Heart right ventricle (tissue), 16 donors: ENCODE measurements at regions not wholly inside any gene's neighbourhood (a gene's known extent, or its start where the extent isn't known, plus 50 kb on each side); places are given as distances from the start of the nearest gene placed in this dataset.

Experiments used
- ATAC-seq, 8 donors: fragments of 200-7000 bp; cut with Tn5 transposase; one replicate each; pipeline ENCODE4 v1.9.1; 2020; ENCODE audit warnings: mild to moderate bottlenecking in 8 of 8, moderate library complexity in 8 of 8, moderate number of reproducible peaks in 1 of 8
- DNase-seq, 2 donors: peaks; one replicate each; pipeline ENCODE4 v3.0.0-alpha.2; 2020
- H3K27ac ChIP-seq, 10 donors: fragments of 200-600 bp; sonication (generic) in 2 of 10; one replicate each; pipeline versions ENCODE4 v1.5.0 to v1.8.0; 2020 to 2022; ENCODE audit warnings: mild to moderate bottlenecking in 3 of 10
- H3K27me3 ChIP-seq, 7 donors: fragments of 200-600 bp; one replicate each; pipeline ENCODE4 v1.8.0; 2021 to 2022; ENCODE audit warnings: mild to moderate bottlenecking in 2 of 7
- H3K36me3 ChIP-seq, 9 donors: fragments of 200-600 bp; sonication (generic) in 1 of 9; one replicate each; pipeline versions ENCODE4 v1.5.0 to v1.8.0; 2020 to 2022; ENCODE audit warnings: mild to moderate bottlenecking in 2 of 9
- H3K4me1 ChIP-seq, 9 donors: fragments of 200-600 bp; sonication (generic) in 1 of 9; one replicate each; pipeline versions ENCODE4 v1.5.0 to v1.8.0; 2020 to 2022; ENCODE audit warnings: mild to moderate bottlenecking in 4 of 9
- H3K4me3 ChIP-seq, 10 donors: fragments of 200-600 bp; sonication (generic) in 2 of 10; one replicate each; pipeline versions ENCODE4 v1.5.0 to v1.8.0; 2020 to 2022; ENCODE audit warnings: mild to moderate bottlenecking in 7 of 10, moderate library complexity in 2 of 10
- H3K9me3 ChIP-seq, 11 donors: fragments of 200-600 bp in 10 of 11; sonication (generic) in 2 of 11; one replicate each; pipeline versions ENCODE4 v1.5.0 to v1.8.0; 2013 to 2022; ENCODE audit warnings: mild to moderate bottlenecking in 2 of 11, control low read depth in 1 of 11, moderate library complexity in 1 of 11
- CTCF ChIP-seq, 9 donors: fragments of 200-600 bp; sonication (generic) in 2 of 9; IDR thresholded peaks; one replicate each; pipeline versions ENCODE4 v1.5.0 to v1.8.0; 2021 to 2022; ENCODE audit warnings: antibody characterized with exemption in 9 of 9, mild to moderate bottlenecking in 5 of 9, moderate library complexity in 1 of 9
- WGBS, 2 donors: extraction: QIAGEN DNeasy Blood & Tissue Kit; methylation state at CpG; one replicate each; pipeline ENCODE4 v1.1.7; 2013; ENCODE audit warnings: inconsistent platforms in 1 of 2; 5-methylcytosine and 5-hydroxymethylcytosine counted together
- intact Hi-C, 10 donors: fragments of 100-400 bp; cut with DNase I; formaldehyde crosslinking; loops; one replicate each; pipeline versions ENCODE4 v1.11.1 to v1.14.2; 2022
- donor health status: Arrhythmogenic right ventricular cardiomyopathy.
- donor health status: ischemic (EF 13 %, LVEDD 7.1; RV severe dilation, severe dysfunction).
- donor health status: healthy with polysubstance abuse.
- donor health status: DM: no; HTN: yes; CAD: no.
- donor health status: DM: no; HTN: no; CAD: no.
- donor health status: ischemic (EF 25% LVEDD 6.9; RV normal size, moderate dysfunction).
- donor health status: ischemic (EF 25% LVEDD 5.7; RV mildly dilated, moderate dysfunction).
- donor health status: healthy.
- donor health status: DM: yes; HTN: yes; CAD: no.
- donor health status: Ischemic cardiomyopathy.
- donor health status: ischemic (EF 35%, LVEDD 5.7; RV mildly dilated, moderate dysfunction).
- donor health status: nonischemic (EF 11% LVEDD 7.7; RV severe dilation, severe dysfunction).
- donor health status: DM: yes; HTN: yes; CAD: no.
- donor health status: PGD.
- donor health status: ischemic (EF 29% LVEDD 5.4; RV normal size, mild dysfunction).
- donor health status: nonischemic (EF 23%, LVEDD 6.1; RV moderate dilation, normal function).

GRCh38 chr14:86955771-86956354 is 1037.1 kb downstream of the GALC start:
- ATAC-seq (no peak), DNase-seq (no peak)
- intact Hi-C loops: no loop called here
- no peaks in the 10 kb centered on the region for H3K36me3 ChIP-seq
- no peak for TF ChIP-seq CTCF (IDR thresholded peaks at IDR 0.05)
- WGBS, 2 donors: 48 to 53% methylated on average over 5 of the region's 5 CpGs
- H3K27ac ChIP-seq: no peak overlapping the region
- H3K27me3 ChIP-seq: no peaks in the 10 kb centered on the region
- no peaks in the 10 kb centered on the region for H3K9me3 ChIP-seq
- H3K4me3 ChIP-seq: no peak overlapping the region
- H3K4me1 ChIP-seq: no peaks in the 10 kb centered on the region

GRCh38 chr14:86954623-86955022 is 1038.4 kb downstream of the GALC start:
- no peak overlapping the region for H3K4me3 ChIP-seq
- no peak for TF ChIP-seq CTCF (IDR thresholded peaks at IDR 0.05)
- no peaks in the 10 kb centered on the region for H3K27me3 ChIP-seq
- no peak overlapping the region for H3K27ac ChIP-seq
- ATAC-seq (no peak), DNase-seq (no peak)
- intact Hi-C loops: no loop called here
- H3K4me1 ChIP-seq: no peaks in the 10 kb centered on the region
- no peaks in the 10 kb centered on the region for H3K36me3 ChIP-seq
- H3K9me3 ChIP-seq: no peaks in the 10 kb centered on the region
- 50 to 55% methylated on average over 1 of the region's 1 CpG for WGBS, 2 donors

- no peaks in the 10 kb centered on the region for H3K36me3 ChIP-seq
- peaks cover 0 to 11% (median 0%) of the 10 kb centered on the region in 11 donors for H3K9me3 ChIP-seq
- 62 to 75% methylated on average over 3 of the region's 3 CpGs for WGBS, 2 donors
- H3K27ac ChIP-seq: no peak overlapping the region
- no peak for TF ChIP-seq CTCF (IDR thresholded peaks at IDR 0.05)
- intact Hi-C loops: no loop called here
- no peak for DNase-seq
- no peak for ATAC-seq
- no peaks in the 10 kb centered on the region for H3K27me3 ChIP-seq
- no peak overlapping the region for H3K4me3 ChIP-seq
- no peaks in the 10 kb centered on the region for H3K4me1 ChIP-seq
Measured at GRCh38 chr14:86946446-86946845, 1046.5 kb downstream of the GALC start.

- no peaks in the 10 kb centered on the region for H3K36me3 ChIP-seq
- TF ChIP-seq CTCF (IDR thresholded peaks at IDR 0.05): no peak
- DNase-seq: no peak
- no peak overlapping the region for H3K4me3 ChIP-seq
- no peaks in the 10 kb centered on the region for H3K27me3 ChIP-seq
- intact Hi-C loops: no loop called here
- H3K27ac ChIP-seq: no peak overlapping the region
- peaks cover 0 to 11% (median 0%) of the 10 kb centered on the region in 11 donors for H3K9me3 ChIP-seq
- no peak for ATAC-seq
- 90 to 92% methylated on average over 5 of the region's 5 CpGs for WGBS, 2 donors
- no peaks in the 10 kb centered on the region for H3K4me1 ChIP-seq
Measured at GRCh38 chr14:86944434-86944833, 1048.5 kb downstream of the GALC start.
